MCF 10A (cell line): ENCODE measurements at regions not wholly inside any gene's neighbourhood (a gene's known extent, or its start where the extent isn't known, plus 50 kb on each side); places are given as distances from the start of the nearest gene placed in this dataset.

Experiments
- BruUV-seq: library from RNA; stranded (reverse); fragments of 400-500 nt; replicated peaks from 2 replicates; lab custom pipeline; 2021; lab: Mats Ljungman, UMichigan
- CTCF ChIA-PET: fragments of 300-600 bp; sonication (Branson Sonifier 250); formaldehyde crosslinking; extraction: SDS; loops from one replicate; lab custom pipeline; 2021; ENCODE audit warnings: antibody characterized with exemption, inconsistent platforms; lab: Yijun Ruan, JAX
- POLR2A ChIA-PET: fragments of 300-600, 350-650 bp; sonication (Branson Sonifier 250); formaldehyde crosslinking; extraction: SDS; loops from one replicate; lab custom pipeline; 2020; ENCODE audit warnings: antibody characterized with exemption, inconsistent platforms; lab: Yijun Ruan, JAX
- DNase-seq: peaks from one replicate; pipeline ENCODE4 v3.0.0-alpha.2; 2018; ENCODE audit not compliant: unreplicated experiment
- H3K27ac Mint-ChIP-seq: one replicate; pipeline ENCODE4 v1.8.0; 2022; ENCODE audit warnings: mild to moderate bottlenecking, low read depth, mixed read lengths; ENCODE audit not compliant: unreplicated experiment
- H3K27me3 Mint-ChIP-seq: one replicate; pipeline ENCODE4 v1.8.0; 2022; ENCODE audit warnings: mixed read lengths; ENCODE audit not compliant: insufficient read depth, unreplicated experiment
- H3K36me3 Mint-ChIP-seq: one replicate; pipeline ENCODE4 v1.8.0; 2022; ENCODE audit warnings: mild to moderate bottlenecking, moderate library complexity, mixed read lengths; ENCODE audit not compliant: insufficient read depth, unreplicated experiment
- H3K4me1 Mint-ChIP-seq: one replicate; pipeline ENCODE4 v1.8.0; 2022; ENCODE audit warnings: mixed read lengths; ENCODE audit not compliant: insufficient read depth, unreplicated experiment
- H3K4me3 Mint-ChIP-seq: one replicate; pipeline ENCODE4 v1.8.0; 2022; ENCODE audit warnings: mild to moderate bottlenecking, moderate library complexity, mixed read lengths; ENCODE audit not compliant: unreplicated experiment
- H3K9me3 Mint-ChIP-seq: one replicate; pipeline ENCODE4 v1.8.0; 2022; ENCODE audit warnings: mixed read lengths; ENCODE audit not compliant: unreplicated experiment
- CTCF ChIP-seq: fragments of 200-600 bp; IDR thresholded peaks from one replicate; pipeline ENCODE4 v1.8.0; 2022; ENCODE audit warnings: antibody characterized with exemption, mild to moderate bottlenecking; ENCODE audit not compliant: unreplicated experiment
- intact Hi-C: fragments of 100-400 bp; cut with micrococcal nuclease; formaldehyde crosslinking; loops from 2 replicates; pipeline ENCODE4 v1.14.1; 2022

GRCh38 chr1:29883411-29883832 lies 647.1 kb downstream of the PTPRU start:
- no peaks in the 10 kb centered on the region for H3K36me3 Mint-ChIP-seq
- no peaks in the 10 kb centered on the region for H3K9me3 Mint-ChIP-seq
- no peak overlapping the region for H3K4me3 Mint-ChIP-seq
- no peak for TF ChIP-seq CTCF
- no TSS peak for BruUV-seq
- H3K27ac Mint-ChIP-seq, result no peak overlapping the region
- DNase-seq, result no peak
- H3K27me3 Mint-ChIP-seq, result peaks cover 11% of the 10 kb centered on the region
- ChIA-PET CTCF (interaction anchor here (0.8 to 1.1 kb wide), 5 partner anchors 22 to 543 kb away, joined by 3 read pairs; no protein-coding TSS in a partner anchor), POLR2A (no interaction called here)
- H3K4me1 Mint-ChIP-seq, result no peaks in the 10 kb centered on the region
- intact Hi-C loops, result loop anchor here (5.0 kb wide), 1 partner anchor 176 kb away; no protein-coding TSS in a partner anchor

- H3K4me1 Mint-ChIP-seq, result peaks cover 4% of the 10 kb centered on the region
- ChIA-PET POLR2A (interaction anchor here (0.9 to 1.2 kb wide), 3 partner anchors 366 to 649 kb away, joined by 3 read pairs; no protein-coding TSS in a partner anchor), CTCF (interaction anchor here (0.6 to 1.9 kb wide), 21 partner anchors 9 to 365 kb away, joined by 3 to 10 read pairs (median 4); no protein-coding TSS in a partner anchor)
- peaks cover 10% of the 10 kb centered on the region for H3K27me3 Mint-ChIP-seq
- H3K4me3 Mint-ChIP-seq, result no peak overlapping the region
- TF ChIP-seq CTCF, result peak; percentile 28
- H3K36me3 Mint-ChIP-seq, result no peaks in the 10 kb centered on the region
- intact Hi-C loops, result loop anchor here (1.0 to 5.0 kb wide), 4 partner anchors 87 to 644 kb away; partner anchors contain the start of gene PTPRU
- H3K27ac Mint-ChIP-seq, result no peak overlapping the region
- BruUV-seq, result no TSS peak
- H3K9me3 Mint-ChIP-seq, result no peaks in the 10 kb centered on the region
- DNase-seq, result peak; percentile 49
Measured at GRCh38 chr1:29880556-29880955, 644.2 kb downstream of the PTPRU start.

- no peak overlapping the region for H3K4me3 Mint-ChIP-seq
- intact Hi-C loops, result no loop called here
- H3K4me1 Mint-ChIP-seq, result peaks cover 6% of the 10 kb centered on the region
- DNase-seq, result no peak
- CTCF ChIA-PET, result interaction anchor here (0.6 to 1.9 kb wide), 4 partner anchors 11 to 241 kb away, joined by 3 to 10 read pairs (median 4); no protein-coding TSS in a partner anchor
- POLR2A ChIA-PET, result interaction anchor here (1.2 kb wide), 1 partner anchor 648 kb away, joined by 3 read pairs; no protein-coding TSS in a partner anchor
- no peak for TF ChIP-seq CTCF
- H3K36me3 Mint-ChIP-seq, result no peaks in the 10 kb centered on the region
- no peaks in the 10 kb centered on the region for H3K27me3 Mint-ChIP-seq
- H3K9me3 Mint-ChIP-seq, result no peaks in the 10 kb centered on the region
- no TSS peak for BruUV-seq
- no peak overlapping the region for H3K27ac Mint-ChIP-seq
Measured at GRCh38 chr1:29879217-29879616, 642.9 kb downstream of the PTPRU start.

- TF ChIP-seq CTCF, result no peak
- POLR2A ChIA-PET, result no interaction called here
- no TSS peak for BruUV-seq
- no peak overlapping the region for H3K27ac Mint-ChIP-seq
- H3K9me3 Mint-ChIP-seq, result no peaks in the 10 kb centered on the region
- peaks cover 6% of the 10 kb centered on the region for H3K4me1 Mint-ChIP-seq
- no peak for DNase-seq
- CTCF ChIA-PET, result interaction anchor here (1.0 kb wide), 1 partner anchor 57 kb away, joined by 3 read pairs; no protein-coding TSS in a partner anchor
- intact Hi-C loops, result no loop called here
- H3K36me3 Mint-ChIP-seq, result no peaks in the 10 kb centered on the region
- no peaks in the 10 kb centered on the region for H3K27me3 Mint-ChIP-seq
- no peak overlapping the region for H3K4me3 Mint-ChIP-seq
Measured at GRCh38 chr1:29878501-29878900, 642.2 kb downstream of the PTPRU start.
